ENCODE measurements at regions not wholly inside any gene's neighbourhood (a gene's known extent, or its start where the extent isn't known, plus 50 kb on each side); places are given as distances from the start of the nearest gene placed in this dataset.

GRCh38 chr1:193313354-193314140 lies 127.1 kb upstream of the B3GALT2 start:
- H3K4me1 Mint-ChIP-seq: no peaks in the 10 kb centered on the region
- H3K9me3 Mint-ChIP-seq: peaks cover 8% of the 10 kb centered on the region
- no peak overlapping the region for H3K27ac Mint-ChIP-seq
- H3K36me3 Mint-ChIP-seq (ENCODE audit: low read depth): no peaks in the 10 kb centered on the region
- H3K27me3 Mint-ChIP-seq (ENCODE audit: low read depth): no peaks in the 10 kb centered on the region
- TF ChIP-seq CTCF (IDR thresholded peaks at IDR 0.05; ENCODE audit: unreplicated experiment in 3 of 3): no peak
- no peak overlapping the region for H3K4me3 Mint-ChIP-seq

GRCh38 chr1:193312432-193312831 lies 126.0 kb upstream of the B3GALT2 start:
- H3K36me3 Mint-ChIP-seq (ENCODE audit: low read depth): no peaks in the 10 kb centered on the region
- peaks cover 6% of the 10 kb centered on the region for H3K9me3 Mint-ChIP-seq
- no peaks in the 10 kb centered on the region for H3K4me1 Mint-ChIP-seq
- H3K27ac Mint-ChIP-seq: no peak overlapping the region
- no peaks in the 10 kb centered on the region for H3K27me3 Mint-ChIP-seq (ENCODE audit: low read depth)
- no peak for TF ChIP-seq CTCF (IDR thresholded peaks at IDR 0.05; ENCODE audit: unreplicated experiment in 3 of 3)
- no peak overlapping the region for H3K4me3 Mint-ChIP-seq

- Mint-ChIP-seq H3K4me1 (no peaks in the 10 kb centered on the region), H3K27me3 (ENCODE audit: low read depth) (no peaks in the 10 kb centered on the region), H3K4me3 (no peak overlapping the region), H3K27ac (no peak overlapping the region), H3K36me3 (ENCODE audit: low read depth) (no peaks in the 10 kb centered on the region), H3K9me3 (peaks cover under 1% of the 10 kb centered on the region)
- no peak for TF ChIP-seq CTCF (IDR thresholded peaks at IDR 0.05; ENCODE audit: unreplicated experiment in 3 of 3)
Measured at GRCh38 chr1:193311226-193311948, 125.0 kb upstream of the B3GALT2 start.

- Mint-ChIP-seq H3K9me3 (no peaks in the 10 kb centered on the region), H3K27me3 (ENCODE audit: low read depth) (no peaks in the 10 kb centered on the region), H3K36me3 (ENCODE audit: low read depth) (no peaks in the 10 kb centered on the region), H3K4me3 (no peak overlapping the region), H3K27ac (no peak overlapping the region), H3K4me1 (no peaks in the 10 kb centered on the region)
- TF ChIP-seq CTCF (IDR thresholded peaks at IDR 0.05; ENCODE audit: unreplicated experiment in 3 of 3): no peak
Measured at GRCh38 chr1:193310564-193310963, 124.2 kb upstream of the B3GALT2 start.

- Mint-ChIP-seq H3K36me3 (ENCODE audit: low read depth) (no peaks in the 10 kb centered on the region), H3K9me3 (no peaks in the 10 kb centered on the region), H3K4me3 (no peak overlapping the region), H3K27me3 (ENCODE audit: low read depth) (no peaks in the 10 kb centered on the region), H3K27ac (no peak overlapping the region), H3K4me1 (no peaks in the 10 kb centered on the region)
- TF ChIP-seq CTCF (IDR thresholded peaks at IDR 0.05; ENCODE audit: unreplicated experiment in 3 of 3): no peak
Measured at GRCh38 chr1:193309936-193310475, 123.6 kb upstream of the B3GALT2 start.
